GM19463 (cell line): ENCODE measurements at regions not wholly inside any gene's neighbourhood (a gene's known extent, or its start where the extent isn't known, plus 50 kb on each side); places are given as distances from the start of the nearest gene placed in this dataset.
"Not testable (repeated sequence)": the region's sequence is repeated elsewhere in the genome, so short reads cannot be mapped to it uniquely, and the experiment has no call there.

Source experiments
- ATAC-seq: cut with Tn5 transposase; IDR thresholded peaks from one replicate; pipeline ENCODE4 v1.9.1; 2021; ENCODE audit warnings: mild to moderate bottlenecking, moderate library complexity; ENCODE audit not compliant: unreplicated experiment

DNA sequence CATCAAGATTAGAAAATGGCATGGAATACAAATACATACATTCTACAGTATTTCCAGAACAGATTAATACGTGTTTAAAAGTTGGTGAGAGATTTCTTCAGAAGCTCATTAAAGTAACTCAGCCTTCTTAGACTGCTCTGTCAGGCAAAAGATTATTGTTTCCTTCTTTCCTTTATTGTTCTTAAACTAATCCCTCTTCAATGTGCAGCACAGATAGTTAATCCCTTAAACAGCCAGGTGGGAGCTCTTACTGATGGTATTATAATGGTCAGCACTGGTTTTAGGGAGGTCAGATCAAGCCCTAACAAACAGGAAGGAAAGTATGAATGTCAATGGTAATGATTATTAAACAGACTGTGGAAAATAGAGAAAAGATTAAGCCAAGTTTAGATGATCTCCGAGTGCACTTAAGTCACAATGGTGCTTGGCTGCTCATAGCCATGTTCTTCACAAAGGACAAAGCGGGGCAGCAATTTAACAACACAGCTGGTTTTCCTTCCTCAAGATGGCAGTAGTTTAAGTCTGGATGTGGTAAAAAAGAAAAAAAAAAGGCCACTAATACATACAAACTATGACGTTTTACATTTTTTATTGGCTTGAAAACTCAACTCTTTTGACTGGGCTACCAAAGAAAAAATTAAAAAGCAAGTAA is 992.6 kb downstream of the PCDH9 start:
- no peak for ATAC-seq

DNA sequence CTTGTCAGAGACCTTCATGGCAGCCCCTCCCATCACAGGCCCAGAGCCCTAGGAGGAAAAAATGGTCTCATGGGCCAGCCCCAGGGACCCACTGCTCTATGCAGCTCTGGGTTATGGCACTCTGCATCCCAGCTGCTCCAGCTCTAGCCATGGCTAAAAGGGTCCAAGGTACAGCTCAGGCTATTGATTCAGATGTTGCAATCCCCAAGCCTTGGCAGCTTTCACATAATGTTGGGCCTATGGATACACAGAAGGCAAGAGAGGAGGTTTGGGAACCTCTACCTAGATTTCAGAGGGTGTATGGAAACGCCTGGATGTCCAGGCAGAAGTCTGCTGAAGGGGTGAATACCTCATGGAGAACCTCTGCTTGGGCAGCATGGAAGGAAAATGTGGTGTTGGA is 996.0 kb downstream of the PCDH9 start:
- ATAC-seq, result no peak

DNA sequence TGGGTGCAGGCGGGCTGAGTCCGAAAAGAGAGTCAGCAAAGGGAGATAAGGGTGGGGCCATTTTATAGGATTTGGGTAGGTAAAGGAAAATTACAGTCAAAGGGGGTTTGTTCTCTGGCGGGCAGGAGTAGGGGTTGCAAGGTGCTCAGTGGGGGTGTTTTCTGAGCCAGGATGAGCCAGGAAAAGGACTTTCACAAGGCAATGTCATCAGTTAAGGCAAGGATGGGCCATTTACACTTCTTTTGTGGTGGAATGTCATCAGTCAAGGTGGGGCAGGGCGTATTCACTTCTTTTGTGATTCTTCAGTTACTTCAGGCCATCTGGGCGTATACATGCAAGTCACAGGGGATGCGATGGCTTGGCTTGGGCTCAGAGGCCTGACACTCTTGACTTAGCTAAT is 998.2 kb downstream of the PCDH9 start:
- ATAC-seq, result not testable (repeated sequence)

- ATAC-seq, result no peak
Measured at GRCh38 chr13:66225072-66225471, 1005.1 kb downstream of the PCDH9 start.

DNA sequence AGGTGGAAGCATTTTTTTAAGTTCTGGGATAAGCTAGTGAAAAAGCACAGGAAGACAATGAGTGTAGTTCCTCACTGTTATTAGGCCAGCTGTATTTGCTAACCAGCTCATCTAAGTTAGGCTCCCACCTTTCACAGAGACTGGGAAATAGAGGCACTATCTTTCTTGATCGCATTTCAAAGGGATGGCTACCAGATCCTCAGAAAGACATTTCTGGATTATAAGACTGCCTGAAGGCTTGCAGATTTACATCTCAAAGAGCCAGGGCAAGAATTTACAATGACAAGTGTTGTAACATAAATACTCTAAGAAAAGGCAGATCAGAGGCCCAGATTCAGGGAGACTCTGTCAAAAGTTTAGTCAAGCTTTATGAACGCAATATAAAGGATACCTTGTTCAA is 1005.5 kb downstream of the PCDH9 start:
- ATAC-seq, result no peak

DNA sequence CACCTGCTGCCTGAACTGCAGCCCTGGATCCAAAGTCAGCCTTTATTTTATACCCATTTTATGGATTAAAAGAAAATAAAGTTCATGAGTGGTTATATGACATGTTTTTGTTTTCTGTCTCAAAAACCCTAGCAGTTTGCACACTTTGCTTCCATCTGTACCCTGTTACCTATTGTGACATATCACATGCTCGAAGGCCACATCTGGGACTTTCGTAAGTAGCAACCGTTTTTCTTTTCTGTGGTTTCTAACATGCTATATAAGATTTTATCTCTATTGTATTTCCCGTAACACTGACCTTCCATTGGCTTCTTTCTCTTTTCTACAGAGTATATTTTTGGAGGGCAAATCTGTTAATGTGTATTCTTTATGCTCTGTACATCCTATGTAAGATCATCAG is 1007.2 kb downstream of the PCDH9 start:
- peak; percentile 73 for ATAC-seq

DNA sequence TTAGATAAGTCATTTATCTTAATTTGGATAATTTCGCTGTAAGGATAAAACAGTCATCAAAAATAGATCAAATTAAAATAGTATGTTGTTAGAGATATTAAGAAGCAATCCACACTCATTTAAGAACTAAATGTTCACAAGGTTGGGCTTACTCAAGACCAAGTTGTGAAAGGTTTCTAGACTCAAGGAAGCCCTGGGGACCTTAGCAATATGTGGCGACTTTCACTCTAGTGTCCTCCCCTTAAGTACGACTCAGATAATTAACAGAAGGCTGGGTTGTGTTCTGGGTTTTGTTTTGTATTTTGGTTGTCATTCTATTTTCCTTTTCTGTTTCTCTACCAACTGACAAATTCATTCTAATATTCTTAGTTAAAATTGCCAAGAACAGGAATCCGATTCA is 1008.0 kb downstream of the PCDH9 start:
- ATAC-seq, result peak; percentile 41

DNA sequence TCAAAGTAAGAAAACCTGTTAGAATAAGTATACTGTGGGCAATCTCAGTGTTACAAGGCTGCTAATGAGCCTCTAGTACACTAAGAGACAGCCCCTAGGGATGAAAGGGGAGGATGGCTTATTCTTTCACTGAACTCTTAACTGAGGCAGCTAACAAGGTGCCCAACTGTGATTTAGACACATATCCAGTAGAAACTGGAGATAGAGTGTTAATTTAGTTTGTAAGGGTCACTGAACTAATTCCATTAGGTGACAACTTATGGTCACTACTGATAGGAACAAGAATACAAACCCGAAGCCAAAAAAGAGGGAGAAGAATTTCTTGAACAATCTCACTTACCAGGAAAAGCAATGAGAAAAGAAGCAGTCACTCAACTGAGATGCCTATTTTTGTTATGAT is 1010.6 kb downstream of the PCDH9 start:
- ATAC-seq, result no peak

DNA sequence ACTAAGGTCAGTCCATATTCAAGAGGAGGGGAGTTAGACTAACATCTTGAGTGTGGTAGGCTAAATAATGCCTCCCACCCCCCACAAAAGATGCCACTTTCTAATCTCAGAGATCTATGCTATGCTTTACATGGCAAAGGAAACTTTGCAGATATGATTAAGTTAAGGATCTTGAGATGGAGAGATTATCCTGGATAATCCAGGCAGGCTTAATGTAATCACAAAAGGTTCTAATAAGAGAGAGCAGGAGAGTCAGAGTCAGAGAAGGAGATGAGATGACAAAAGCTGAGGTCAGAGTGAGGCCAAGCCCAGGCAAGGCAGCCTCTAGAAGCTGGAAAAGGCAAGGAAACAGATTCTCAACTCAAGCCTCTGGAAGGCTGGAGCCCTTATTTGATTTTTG is 1011.6 kb downstream of the PCDH9 start:
- no peak for ATAC-seq

GRCh38 chr13:66216728-66217127 is 1013.4 kb downstream of the PCDH9 start:
- no peak for ATAC-seq

- no peak for ATAC-seq
Measured at GRCh38 chr13:66214467-66214866, 1015.7 kb downstream of the PCDH9 start.

- ATAC-seq, result peak; percentile 58
Measured at GRCh38 chr13:66212511-66212910, 1017.6 kb downstream of the PCDH9 start.

- no peak for ATAC-seq
Measured at GRCh38 chr13:66210677-66211076, 1019.5 kb downstream of the PCDH9 start.

DNA sequence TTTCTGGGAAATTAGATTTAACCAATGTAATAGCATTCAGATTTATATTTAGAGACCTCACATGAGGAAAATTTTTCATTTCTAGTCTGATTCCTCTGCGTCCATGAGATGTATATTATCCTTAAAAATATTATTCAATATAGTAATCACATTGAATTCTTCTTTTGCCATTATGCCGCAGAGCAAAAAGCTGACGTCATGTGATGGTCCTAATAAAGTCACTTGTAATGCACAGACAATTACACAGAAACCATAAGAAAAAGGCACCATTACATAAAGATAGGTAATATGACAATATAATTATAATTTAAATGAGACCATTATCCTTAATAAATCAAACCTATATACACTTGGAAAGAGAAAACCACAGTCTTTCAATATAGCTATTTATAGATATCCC is 1021.5 kb downstream of the PCDH9 start:
- ATAC-seq, result no peak

DNA sequence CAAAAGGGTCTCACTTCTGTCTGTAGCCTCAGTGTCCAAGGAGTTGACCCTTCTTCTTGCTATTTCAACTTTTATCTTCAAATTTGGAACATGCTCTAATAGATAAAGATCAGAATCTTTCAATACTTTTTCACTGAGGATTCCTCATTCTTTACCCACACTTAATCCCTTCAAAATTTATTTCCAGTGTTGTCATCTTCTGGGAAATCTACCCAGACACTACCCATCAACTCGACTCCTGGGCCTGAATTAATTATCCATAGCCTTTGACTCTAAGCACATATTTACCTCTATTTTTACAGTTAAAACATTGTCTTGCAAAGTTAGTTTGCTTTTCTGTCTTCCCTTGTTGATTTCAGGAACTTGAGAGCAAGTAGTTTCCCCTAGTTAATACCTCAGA is 1022.5 kb downstream of the PCDH9 start:
- ATAC-seq, result no peak

DNA sequence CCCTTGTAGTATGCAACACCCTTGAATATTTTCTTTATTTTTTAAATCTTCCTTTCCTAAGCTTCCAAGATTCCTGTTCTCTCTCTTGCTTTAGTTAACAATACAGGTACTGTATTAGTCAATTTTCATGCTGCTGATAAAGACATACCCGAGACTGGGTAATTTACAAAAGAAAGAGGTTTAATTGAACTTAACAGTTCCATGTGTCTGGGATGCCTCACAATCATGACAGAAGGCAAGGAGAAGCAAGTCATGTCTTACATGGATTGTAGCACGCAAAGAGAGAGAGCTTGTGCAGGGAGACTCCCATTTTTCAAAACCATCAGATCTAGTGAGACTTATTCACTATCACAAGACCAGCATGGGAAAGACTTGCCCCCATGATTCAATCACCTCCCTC is 1024.3 kb downstream of the PCDH9 start:
- no peak for ATAC-seq

- ATAC-seq, result no peak
Measured at GRCh38 chr13:66200555-66200954, 1029.6 kb downstream of the PCDH9 start.

DNA sequence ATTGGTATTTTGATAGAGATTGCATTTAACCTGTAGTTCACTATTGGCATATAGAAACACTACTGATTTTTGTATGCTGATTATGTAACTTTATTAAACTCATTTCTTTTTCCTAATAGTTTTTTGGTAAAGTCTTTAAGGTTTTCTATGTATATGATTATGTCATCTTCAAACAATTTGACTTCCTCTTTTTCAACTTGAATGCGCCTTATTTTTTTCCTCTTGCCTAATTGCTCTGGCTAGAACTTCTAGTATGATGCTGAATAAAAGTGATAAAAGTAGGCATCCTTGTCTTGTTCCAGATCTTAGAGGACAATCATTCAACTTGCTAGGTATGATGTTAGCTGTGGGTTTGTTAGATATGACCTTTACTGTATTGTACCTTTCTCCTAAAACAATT is 1034.9 kb downstream of the PCDH9 start:
- ATAC-seq, result no peak

DNA sequence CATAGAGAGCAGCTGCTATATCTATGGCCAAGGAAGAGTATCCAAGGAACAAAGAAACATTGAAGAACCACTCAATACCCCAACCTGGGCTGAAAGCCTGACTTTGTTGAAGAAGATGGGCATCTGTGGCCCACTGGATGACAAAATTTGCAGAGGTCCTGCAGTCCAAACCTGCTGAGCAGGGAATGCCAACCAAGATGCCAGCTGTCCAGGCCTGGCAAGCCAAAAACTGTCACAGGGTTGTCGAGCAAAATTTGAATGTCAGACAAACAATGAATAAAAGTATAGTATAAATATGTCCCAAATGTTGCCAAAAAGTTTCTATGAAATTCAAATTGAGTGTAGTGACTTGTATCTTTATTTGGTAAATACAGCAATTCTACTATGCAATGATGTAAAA is 1040.2 kb downstream of the PCDH9 start:
- ATAC-seq, result no peak

- no peak for ATAC-seq
Measured at GRCh38 chr13:66180836-66181235, 1049.3 kb downstream of the PCDH9 start.

DNA sequence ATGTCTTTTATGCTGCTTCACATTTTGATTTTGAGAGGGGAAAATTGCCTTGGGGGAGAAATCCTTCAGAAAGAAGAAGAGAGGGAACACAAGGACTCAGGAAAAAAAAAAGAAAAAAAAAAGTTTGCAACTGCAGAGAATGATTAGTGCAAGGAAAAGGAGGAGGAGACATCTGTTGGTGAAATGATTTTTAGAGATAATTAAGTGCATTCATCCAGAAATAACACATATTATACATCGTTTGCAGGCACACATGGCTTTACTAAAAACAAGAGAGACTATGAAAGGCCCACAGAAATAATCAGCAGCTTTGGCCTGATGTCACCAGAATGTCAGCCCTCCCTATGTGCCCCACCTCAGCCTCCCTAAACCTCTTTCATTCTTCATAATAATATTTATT is 1058.2 kb downstream of the PCDH9 start:
- no peak for ATAC-seq

GRCh38 chr13:66162470-66162869 is 1067.7 kb downstream of the PCDH9 start:
- no peak for ATAC-seq

GRCh38 chr13:66159511-66159910 is 1070.6 kb downstream of the PCDH9 start:
- ATAC-seq, result peak; percentile 93
